ENCODE measurements at regions not wholly inside any gene's neighbourhood (a gene's known extent, or its start where the extent isn't known, plus 50 kb on each side); places are given as distances from the start of the nearest gene placed in this dataset.
"Not testable (repeated sequence)": the region's sequence is repeated elsewhere in the genome, so short reads cannot be mapped to it uniquely, and the experiment has no call there.

GRCh38 chrX:125089761-125090445, 229.8 kb upstream of the TEX13C start:
- no peak for DNase-seq

- no peak for DNase-seq
Observed at GRCh38 chrX:125093852-125094251, 225.8 kb upstream of the TEX13C start.

- no peak for DNase-seq
Observed at GRCh38 chrX:125094901-125095300, 224.8 kb upstream of the TEX13C start.

GRCh38 chrX:125096469-125096868, 223.2 kb upstream of the TEX13C start:
- DNase-seq, result no peak

GRCh38 chrX:125096870-125097269, 222.8 kb upstream of the TEX13C start:
- no peak for DNase-seq

GRCh38 chrX:125101971-125102755, 217.5 kb upstream of the TEX13C start:
- no peak for DNase-seq

GRCh38 chrX:125103693-125104092, 216.0 kb upstream of the TEX13C start:
- no peak for DNase-seq

- DNase-seq, result no peak
Observed at GRCh38 chrX:125108921-125109320, 210.8 kb upstream of the TEX13C start.

GRCh38 chrX:125131164-125131563, 188.5 kb upstream of the TEX13C start:
- no peak for DNase-seq

- peak; percentile 0 for DNase-seq
Observed at GRCh38 chrX:125132274-125132673, 187.4 kb upstream of the TEX13C start.

GRCh38 chrX:125137521-125137920, 182.2 kb upstream of the TEX13C start:
- DNase-seq, result no peak

GRCh38 chrX:125150231-125150630, 169.4 kb upstream of the TEX13C start:
- no peak for DNase-seq

- no peak for DNase-seq
Observed at GRCh38 chrX:125151146-125151545, 168.5 kb upstream of the TEX13C start.

- no peak for DNase-seq
Observed at GRCh38 chrX:125152011-125152410, 167.7 kb upstream of the TEX13C start.

- DNase-seq, result no peak
Observed at GRCh38 chrX:125153621-125154020, 166.1 kb upstream of the TEX13C start.

- DNase-seq, result not testable (repeated sequence)
Observed at GRCh38 chrX:125154288-125155257, 165.1 kb upstream of the TEX13C start.

GRCh38 chrX:125155296-125156033, 164.2 kb upstream of the TEX13C start:
- not testable (repeated sequence) for DNase-seq

- no peak for DNase-seq
Observed at GRCh38 chrX:125170459-125170858, 149.2 kb upstream of the TEX13C start.

GRCh38 chrX:125172531-125172930, 147.1 kb upstream of the TEX13C start:
- no peak for DNase-seq

GRCh38 chrX:125175991-125176584, 143.6 kb upstream of the TEX13C start:
- no peak for DNase-seq

- DNase-seq, result no peak
Observed at GRCh38 chrX:125193921-125194320, 125.8 kb upstream of the TEX13C start.

GRCh38 chrX:125198546-125198945, 121.1 kb upstream of the TEX13C start:
- no peak for DNase-seq
